Cardiac muscle cell (in vitro differentiated cells and primary cell): ENCODE measurements at regions not wholly inside any gene's neighbourhood (a gene's known extent, or its start where the extent isn't known, plus 50 kb on each side); places are given as distances from the start of the nearest gene placed in this dataset.

Experiments
- DNase-seq, 2 donors: peaks; one replicate each; pipeline versions ENCODE4 v3.0.0 to v3.0.0-alpha.2; 2010 to 2017; ENCODE audit warnings: low read depth in 1 of 2, low spot score in 1 of 2
- H3K27ac ChIP-seq: fragments of 200-600 bp; sonication (generic); 2 replicates; pipeline ENCODE4 v1.5.1; 2016
- H3K27me3 ChIP-seq: fragments of 200-600 bp; sonication (generic); 2 replicates; pipeline ENCODE4 v1.6.0; 2016; ENCODE audit warnings: control low read depth
- H3K36me3 ChIP-seq: fragments of 200-600 bp; sonication (generic); 2 replicates; pipeline ENCODE4 v1.5.1; 2016; ENCODE audit warnings: control low read depth
- H3K4me1 ChIP-seq: fragments of 200-600 bp; sonication (generic); 2 replicates; pipeline ENCODE4 v1.8.1; 2017; ENCODE audit warnings: low read depth, mild to moderate bottlenecking, mixed run types
- H3K4me3 ChIP-seq: fragments of 200-600 bp; sonication (generic); 2 replicates; pipeline ENCODE4 v1.5.1; 2016; ENCODE audit warnings: mild to moderate bottlenecking
- H3K9me3 ChIP-seq: fragments of 200-600 bp; sonication (generic); 2 replicates; pipeline ENCODE4 v1.5.1; 2017; ENCODE audit warnings: low read depth, mild to moderate bottlenecking, control low read depth
- TF ChIP-seq, protein P1 (sequence below): IDR thresholded peaks from 2 replicates; pipeline ENCODE4 v1.5.1; 2012; ENCODE audit warnings: low read depth, mild to moderate bottlenecking, low read length

DNA sequence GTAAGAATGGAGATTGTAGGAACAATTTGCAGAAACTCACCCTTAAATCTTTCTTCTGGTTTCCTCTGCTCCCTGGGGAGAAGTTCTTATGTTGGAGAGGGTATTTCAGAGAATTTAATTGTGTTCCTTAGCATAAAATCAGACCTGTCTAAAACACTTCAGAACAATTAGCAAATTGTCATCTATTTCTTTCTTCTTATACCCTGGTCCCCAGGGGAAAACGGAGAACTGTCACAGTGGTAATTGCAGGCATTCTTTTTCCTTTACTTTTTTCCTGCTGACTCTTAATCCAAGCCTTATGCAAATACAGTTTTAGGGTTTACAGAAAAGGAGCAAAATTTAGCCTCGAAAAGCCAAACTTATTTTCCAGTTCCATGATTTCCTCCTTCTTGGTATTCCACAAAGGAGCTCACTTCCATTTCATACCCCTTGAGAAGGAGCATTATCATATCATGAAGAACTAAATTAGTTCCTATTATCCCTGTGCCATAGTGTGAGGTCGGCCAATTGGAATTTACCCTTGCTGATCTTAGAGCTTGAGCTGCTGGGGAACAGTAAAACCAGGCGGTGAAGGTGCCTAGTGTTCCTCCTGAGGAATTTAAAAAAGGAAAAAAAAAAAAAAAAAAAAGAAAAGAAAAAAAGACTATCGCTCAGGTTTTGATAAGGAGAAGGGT is 173.8 kb downstream of the IL15 start:
- Histone ChIP-seq H3K4me1 (no peaks in the 10 kb centered on the region), H3K4me3 (no peak overlapping the region), H3K36me3 (no peaks in the 10 kb centered on the region), H3K27me3 (no peaks in the 10 kb centered on the region), H3K9me3 (no peaks in the 10 kb centered on the region), H3K27ac (no peak overlapping the region)
- no peak for DNase-seq
- TF ChIP-seq, protein P1, sequence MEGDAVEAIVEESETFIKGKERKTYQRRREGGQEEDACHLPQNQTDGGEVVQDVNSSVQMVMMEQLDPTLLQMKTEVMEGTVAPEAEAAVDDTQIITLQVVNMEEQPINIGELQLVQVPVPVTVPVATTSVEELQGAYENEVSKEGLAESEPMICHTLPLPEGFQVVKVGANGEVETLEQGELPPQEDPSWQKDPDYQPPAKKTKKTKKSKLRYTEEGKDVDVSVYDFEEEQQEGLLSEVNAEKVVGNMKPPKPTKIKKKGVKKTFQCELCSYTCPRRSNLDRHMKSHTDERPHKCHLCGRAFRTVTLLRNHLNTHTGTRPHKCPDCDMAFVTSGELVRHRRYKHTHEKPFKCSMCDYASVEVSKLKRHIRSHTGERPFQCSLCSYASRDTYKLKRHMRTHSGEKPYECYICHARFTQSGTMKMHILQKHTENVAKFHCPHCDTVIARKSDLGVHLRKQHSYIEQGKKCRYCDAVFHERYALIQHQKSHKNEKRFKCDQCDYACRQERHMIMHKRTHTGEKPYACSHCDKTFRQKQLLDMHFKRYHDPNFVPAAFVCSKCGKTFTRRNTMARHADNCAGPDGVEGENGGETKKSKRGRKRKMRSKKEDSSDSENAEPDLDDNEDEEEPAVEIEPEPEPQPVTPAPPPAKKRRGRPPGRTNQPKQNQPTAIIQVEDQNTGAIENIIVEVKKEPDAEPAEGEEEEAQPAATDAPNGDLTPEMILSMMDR = no peak

DNA sequence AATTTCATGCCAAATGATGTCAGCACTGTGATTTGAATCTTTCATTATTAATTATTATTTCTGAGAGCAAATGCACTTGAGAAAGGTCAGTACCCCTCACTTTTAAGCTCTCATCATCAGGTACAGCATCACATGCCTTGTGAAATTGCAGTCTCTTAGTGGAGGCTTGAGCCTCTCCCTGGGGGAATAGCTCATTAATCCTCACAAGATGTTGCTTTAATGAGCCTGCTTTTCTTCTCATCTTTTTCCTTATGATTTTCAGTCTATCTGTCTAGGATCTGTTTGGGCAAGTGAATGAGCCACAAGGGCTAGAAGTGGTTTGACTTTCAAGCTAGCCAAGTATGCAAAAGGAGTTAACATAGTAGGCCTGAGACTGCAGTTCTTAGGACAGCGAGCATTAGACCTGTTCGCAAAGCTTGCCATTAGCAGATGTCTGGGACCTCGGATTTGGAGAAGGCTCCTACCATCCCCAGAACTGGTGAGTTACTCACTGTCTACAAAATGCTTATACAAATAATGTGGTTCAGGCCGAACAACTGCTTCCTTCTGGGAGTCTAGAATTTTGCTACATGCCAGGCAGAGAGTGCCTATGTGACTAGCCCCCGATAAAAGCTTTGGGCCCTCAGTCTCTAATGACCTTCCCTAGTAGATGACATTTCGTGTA is 174.5 kb downstream of the IL15 start:
- H3K27ac ChIP-seq = no peak overlapping the region

DNA sequence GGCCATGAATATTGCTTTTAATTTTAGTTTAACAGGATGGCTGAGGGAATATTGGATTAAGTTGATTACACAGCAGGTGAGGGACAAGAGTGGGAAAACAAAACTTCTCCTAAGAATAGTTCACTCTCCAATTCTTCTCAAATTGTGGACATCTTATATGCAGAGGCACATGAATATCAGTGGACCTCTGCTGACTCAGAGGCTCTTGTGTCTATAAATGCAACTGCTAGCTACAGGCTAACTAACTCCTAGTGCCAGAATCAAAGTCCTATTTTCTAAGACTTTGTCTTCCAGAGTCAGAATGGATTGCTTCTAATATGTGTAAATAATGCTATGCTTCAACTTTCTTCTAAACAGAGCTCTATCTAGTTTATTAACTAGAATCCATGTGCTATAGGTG is 175.8 kb downstream of the IL15 start:
- Histone ChIP-seq H3K9me3 (no peaks in the 10 kb centered on the region), H3K36me3 (no peaks in the 10 kb centered on the region), H3K4me1 (no peaks in the 10 kb centered on the region), H3K27ac (no peak overlapping the region), H3K4me3 (no peak overlapping the region), H3K27me3 (no peaks in the 10 kb centered on the region)
- no peak for DNase-seq
- TF ChIP-seq, protein P1 = no peak

More for the DNA sequence above, 174.5 kb downstream of the IL15 start:
- DNase-seq = no peak
- Histone ChIP-seq H3K4me1 (no peaks in the 10 kb centered on the region), H3K36me3 (no peaks in the 10 kb centered on the region), H3K27me3 (no peaks in the 10 kb centered on the region), H3K9me3 (no peaks in the 10 kb centered on the region), H3K4me3 (no peak overlapping the region)
- TF ChIP-seq, protein P1 = no peak

DNA sequence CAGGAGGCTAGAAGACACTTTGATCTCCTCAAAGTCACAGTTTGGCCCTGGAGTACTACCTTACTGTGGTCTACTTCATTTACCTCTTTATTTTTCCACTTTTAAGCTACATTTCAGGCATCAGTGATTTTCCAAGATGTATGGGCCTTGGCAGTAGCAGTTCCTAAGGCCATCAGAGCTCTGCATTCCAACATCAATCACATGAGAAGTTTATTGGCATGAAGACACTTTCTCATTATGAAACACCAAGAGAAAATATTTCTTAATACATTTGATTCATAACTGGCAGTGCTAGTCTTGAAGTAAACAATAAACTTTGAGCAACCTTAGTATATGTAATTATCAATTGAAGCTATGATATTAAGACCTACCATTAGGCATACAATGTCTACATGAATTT is 178.1 kb downstream of the IL15 start:
- Histone ChIP-seq H3K4me3 (no peak overlapping the region), H3K27ac (no peak overlapping the region), H3K9me3 (no peaks in the 10 kb centered on the region), H3K27me3 (no peaks in the 10 kb centered on the region), H3K4me1 (no peaks in the 10 kb centered on the region), H3K36me3 (no peaks in the 10 kb centered on the region)
- TF ChIP-seq, protein P1 = no peak
- DNase-seq = no peak

DNA sequence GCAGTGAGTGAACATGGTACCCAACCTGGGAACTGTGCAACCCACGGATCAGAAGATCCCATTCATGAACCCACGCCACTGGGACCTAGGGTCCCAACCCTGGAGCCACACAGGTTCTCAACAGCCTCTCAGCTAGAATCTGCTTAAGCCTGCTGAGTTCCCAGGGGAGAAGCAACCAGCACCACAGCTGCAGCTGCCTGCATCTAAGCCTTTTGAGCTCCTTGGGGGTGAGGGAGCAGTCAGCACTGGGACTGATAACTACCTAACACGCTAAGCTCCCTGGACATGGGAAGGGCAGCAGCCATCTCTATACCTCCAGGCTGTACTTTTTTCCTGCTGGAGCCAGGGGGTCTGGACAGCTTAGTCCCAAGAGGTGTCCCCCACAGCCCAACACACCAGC is 179.3 kb downstream of the IL15 start:
- H3K4me1 ChIP-seq = no peaks in the 10 kb centered on the region
- no peaks in the 10 kb centered on the region for H3K36me3 ChIP-seq
- no peaks in the 10 kb centered on the region for H3K27me3 ChIP-seq
- no peaks in the 10 kb centered on the region for H3K9me3 ChIP-seq
- TF ChIP-seq, protein P1 = no peak
- DNase-seq = no peak
- no peak overlapping the region for H3K27ac ChIP-seq
- no peak overlapping the region for H3K4me3 ChIP-seq
